Stimulated activated CD4-positive, alpha-beta T cell treated with anti-CD3 and anti-CD28 coated beads, Interleukin-1b, Interleukin-23, amount 100 ng/mL, for 1 hour (primary cell): ENCODE measurements at regions not wholly inside any gene's neighbourhood (a gene's known extent, or its start where the extent isn't known, plus 50 kb on each side); places are given as distances from the start of the nearest gene placed in this dataset.

Source experiments
- DNase-seq, 2 donors: peaks; one replicate each; pipeline ENCODE4 v3.0.0-alpha.2; 2020; ENCODE audit warnings: low read depth in 2 of 2

DNA sequence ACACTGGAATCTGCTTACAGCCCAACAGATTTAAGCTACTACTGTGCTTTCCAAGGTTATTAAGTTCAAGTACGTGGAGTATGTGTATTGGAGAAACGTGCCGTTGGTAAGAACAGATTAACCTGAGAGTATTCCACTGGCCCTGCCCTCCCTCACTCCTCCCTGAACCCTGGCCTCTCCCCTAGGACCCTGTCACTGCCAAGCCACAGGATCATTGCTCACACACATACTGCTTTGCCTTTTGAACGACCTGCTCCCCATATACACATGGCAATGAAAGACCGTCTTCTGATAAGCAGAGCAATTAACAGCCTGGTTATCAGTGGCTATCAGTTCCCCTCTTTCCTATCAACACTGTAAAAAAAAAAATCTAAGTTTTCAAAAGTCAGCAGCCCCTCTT, 458.9 kb upstream of the DYNLRB2 start:
- DNase-seq, result no peak

DNA sequence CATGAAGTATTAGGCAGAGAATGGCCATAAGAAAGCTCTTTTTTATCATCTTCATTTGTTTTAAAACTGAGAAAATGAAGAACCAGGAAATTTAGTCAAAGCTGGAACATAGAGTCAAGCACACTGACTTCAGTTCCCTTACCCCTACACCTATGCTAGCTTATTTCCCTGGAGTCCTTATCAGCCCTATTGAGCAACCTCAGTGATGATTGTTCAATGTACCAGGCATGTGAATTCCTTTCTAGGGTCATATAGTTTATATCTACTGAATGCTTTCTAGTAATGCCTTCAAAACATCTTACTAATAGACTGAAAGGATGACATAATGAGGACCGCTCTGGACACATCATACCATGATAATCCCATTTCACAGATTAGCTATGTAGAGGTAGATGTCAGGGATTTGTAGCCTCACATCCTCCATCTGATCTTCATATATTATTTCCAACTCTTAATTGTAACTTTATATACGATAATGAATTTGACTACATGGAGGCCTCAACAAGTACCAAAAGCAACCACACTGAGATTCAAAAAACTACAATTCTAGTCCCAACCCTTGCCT, 460.4 kb upstream of the DYNLRB2 start:
- DNase-seq, result no peak

DNA sequence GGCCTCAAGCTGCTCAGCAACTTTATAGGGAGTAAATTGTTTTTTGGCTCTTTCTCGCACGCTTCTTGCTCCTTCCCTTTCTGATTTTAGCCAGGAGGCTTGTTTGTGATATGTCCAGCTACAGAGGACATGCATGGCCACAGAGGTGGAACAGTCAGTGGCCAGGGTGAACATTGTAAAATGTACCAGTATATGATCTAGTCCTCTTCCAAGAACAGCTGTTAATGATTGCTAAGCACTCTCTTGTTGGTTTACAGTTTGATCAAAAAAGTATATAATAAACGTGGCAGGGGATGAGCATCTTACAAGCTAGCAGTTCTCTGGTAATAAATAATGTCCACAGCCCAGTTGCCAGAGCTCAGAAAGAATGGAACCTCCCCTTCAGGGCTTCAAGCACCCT, 461.7 kb upstream of the DYNLRB2 start:
- DNase-seq, result no peak

DNA sequence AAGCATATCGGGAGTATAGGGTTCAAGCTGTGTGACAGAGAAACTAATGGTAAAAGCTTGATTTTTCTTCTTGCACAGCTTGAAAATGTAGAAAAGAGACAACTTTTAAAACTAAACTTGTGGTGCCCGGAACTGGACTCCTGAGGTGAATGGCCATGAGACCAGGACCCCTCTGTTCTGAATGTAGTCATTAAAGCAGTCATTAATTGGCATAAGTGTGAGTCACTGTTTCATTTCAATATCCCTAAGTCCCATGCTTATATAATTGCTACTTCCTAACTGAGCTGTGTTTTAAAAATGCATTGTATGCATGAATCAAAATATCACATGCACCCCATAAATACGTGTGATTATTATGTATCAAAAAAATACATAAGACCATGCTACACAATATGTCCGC, 463.1 kb upstream of the DYNLRB2 start:
- no peak for DNase-seq

DNA sequence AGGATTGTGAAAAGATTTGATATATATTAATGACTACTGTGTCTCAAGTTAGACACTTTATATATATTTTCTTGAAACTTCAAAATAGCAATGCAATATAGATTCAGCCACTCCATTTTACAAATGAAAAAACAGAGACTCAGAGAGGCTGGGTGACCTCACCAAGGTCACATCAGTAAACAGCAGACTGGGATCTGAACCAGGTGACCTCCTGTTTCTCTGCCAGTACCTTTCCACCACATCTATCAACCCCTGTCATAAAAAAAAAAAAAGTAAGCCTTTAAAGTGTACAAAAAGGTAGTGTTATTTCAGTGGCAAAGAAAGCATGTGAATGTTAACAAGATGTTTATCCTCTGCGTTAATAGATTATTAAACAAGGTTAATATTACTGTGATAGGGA, 466.5 kb upstream of the DYNLRB2 start:
- DNase-seq, result no peak

DNA sequence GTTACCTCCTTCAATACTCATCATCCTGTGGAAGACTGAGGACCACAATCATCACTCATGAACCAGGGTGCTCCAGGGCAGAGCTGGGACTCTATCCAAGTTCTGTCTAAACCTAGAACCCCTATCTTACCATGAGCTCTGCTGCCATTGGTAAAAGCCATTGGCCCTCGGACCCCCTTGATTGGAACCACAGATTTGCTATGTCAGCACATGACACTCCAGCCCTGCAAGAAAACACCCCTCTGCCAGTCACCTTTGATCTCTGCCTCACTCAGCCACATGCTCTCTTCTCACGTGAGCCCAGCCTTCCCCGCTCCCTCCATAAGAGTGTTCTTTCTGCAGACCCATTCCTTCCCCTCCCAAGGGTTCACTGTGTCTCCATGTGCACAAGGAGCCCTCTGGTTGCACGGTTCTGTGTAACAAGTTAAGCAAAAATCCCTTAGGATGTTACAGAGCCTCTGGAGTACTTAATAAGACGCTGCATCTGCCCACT, 468.8 kb upstream of the DYNLRB2 start:
- DNase-seq, result no peak

DNA sequence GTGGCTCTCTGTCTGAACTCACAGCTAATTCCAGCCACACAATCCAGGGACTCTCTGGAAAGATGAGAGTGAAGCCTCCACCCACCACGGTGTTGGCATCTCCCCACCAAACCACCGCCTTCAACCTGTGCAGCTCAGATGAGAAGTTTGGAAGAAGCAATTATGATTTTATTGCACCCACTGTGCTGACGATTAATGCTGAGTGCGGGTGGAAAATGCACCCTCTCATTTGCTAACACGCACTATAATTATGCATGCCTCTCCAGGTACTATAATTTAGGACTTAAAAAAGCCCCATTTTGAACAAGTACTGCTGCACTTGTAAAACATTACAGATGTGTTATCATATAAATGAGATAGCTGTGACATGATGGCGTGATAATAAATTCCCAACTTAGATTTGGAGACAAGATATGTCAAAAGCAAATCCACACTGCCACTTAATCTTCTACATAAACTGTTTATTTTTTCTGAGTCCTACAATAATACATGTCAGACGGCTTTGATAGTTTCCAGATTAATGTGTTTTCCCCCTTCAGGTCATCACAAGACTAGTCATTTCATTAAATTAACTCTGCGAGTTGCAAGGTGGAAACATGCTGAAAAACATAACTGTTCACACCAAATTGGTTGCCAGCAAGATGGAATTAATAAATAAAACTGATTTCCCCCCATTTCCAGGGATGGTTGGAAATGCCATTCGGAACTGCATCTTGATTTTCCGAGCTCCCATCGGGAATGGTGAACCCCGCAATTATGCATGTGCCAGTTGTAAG, 466.5 kb upstream of the MAF start:
- DNase-seq, result no peak

DNA sequence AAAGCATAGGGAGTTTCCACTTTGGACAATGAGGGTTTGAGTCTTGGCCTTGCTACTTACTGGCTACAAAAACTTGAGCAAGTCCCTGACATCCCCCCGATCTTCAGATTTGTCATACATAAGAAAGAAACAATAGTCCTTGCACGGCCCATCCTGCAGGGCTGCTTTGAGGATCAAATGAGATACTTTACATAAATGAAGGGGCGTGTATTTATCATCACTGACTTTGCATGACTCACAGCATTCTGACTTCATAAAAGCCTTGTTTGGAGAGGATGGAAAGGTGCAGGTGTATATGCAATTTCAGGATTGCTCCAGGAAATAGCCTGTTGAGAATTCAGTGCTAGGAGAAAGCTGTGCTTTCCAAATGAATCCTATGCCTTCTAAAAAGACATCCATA, 465.0 kb upstream of the MAF start:
- no peak for DNase-seq

DNA sequence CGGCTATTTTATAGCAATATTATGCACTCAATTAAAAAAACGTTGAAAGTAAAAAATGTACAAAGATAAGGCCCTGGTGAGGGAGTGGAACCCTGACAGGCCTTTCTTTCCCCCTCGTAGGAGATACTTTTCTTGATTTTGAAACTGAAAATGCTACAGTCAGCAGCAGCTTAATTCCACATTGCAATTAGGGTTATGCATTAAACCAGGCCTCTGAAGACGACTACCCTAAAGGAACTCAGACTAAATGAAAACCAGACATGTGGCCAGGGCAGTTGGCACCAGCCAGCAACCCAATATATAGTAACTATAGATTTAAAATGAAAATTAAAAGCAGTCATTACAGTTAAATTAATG, 463.2 kb upstream of the MAF start:
- DNase-seq, result no peak

DNA sequence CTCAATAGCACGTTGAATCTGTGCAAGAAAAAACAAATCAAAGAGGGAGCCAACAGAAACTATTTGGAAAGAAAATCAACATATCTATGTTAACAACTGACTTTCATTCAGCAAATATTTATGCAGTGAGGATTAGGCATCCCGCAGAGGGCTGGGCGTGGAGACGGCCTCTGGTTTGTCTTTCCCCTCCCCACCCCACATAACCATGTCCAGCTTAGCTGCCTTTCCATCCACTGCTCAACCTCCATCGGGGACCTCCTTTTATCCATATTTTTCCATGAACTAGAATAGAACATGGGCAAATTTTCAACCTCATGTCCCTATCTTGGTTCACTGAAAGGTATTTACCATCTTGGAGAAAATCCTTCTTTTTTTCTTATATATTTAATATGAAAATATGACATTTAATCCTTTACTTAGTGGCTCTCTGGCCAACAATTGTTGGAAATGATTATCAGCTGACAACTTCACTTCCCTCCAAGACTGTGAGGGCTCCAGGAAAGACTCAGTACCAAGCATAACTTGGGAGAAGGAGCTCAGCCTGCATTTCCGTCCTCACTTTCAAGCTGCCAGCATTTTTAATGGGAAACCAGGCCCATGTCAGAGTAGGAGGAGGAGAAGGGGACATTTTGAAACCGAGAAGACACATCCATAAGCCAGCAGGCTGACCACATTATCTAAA, 462.6 kb upstream of the MAF start:
- DNase-seq, result no peak

DNA sequence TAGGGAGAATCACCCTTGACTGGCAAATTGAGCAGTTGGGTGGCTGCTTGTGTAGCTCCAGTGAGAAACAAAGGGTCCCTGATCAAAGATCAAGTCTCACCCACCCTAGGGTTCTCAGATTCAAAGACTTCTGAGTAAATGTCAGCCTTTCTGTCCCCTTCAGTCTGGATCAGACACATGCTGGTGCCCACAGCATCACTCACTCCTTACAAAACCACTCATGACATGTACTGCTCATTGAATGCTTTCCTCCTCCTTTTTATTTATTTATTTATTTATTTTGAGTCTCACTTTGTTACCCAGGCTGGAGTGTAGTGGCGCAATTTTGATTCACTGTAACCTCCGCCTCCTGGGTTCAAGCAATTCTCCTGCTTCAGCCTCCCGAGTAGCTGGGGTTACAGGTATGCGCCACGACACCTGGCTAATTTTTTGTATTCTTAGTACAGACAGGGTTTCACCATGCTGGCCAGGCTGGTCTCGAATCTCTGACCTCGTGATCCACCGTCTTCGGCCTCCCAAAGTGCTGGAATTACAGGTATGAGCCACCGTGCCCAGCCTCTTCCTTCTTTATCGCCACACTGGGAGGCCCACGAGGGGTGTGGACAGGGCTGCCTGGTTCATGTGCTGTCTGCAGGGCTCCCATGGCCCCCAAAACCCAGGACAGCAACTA, 462.0 kb upstream of the MAF start:
- no peak for DNase-seq

DNA sequence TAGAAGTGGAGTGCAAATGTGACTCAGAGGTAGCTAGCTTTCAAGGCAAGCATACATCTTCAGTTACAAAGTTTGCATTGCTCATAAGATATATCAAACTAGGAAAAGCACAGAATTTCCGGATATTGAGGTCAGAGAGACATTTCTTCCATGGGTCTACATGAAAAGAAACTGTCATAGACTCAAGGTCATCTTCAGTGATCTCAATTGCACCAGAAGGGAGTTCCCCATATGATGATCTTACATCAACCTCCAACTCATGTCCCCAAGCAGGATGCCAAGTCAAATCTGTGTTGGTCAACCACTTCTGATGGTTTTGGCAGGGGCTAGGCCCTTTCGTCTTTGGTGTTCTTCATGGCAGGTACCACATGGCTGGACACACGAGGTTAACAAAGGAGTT, 459.9 kb upstream of the MAF start:
- DNase-seq, result no peak

DNA sequence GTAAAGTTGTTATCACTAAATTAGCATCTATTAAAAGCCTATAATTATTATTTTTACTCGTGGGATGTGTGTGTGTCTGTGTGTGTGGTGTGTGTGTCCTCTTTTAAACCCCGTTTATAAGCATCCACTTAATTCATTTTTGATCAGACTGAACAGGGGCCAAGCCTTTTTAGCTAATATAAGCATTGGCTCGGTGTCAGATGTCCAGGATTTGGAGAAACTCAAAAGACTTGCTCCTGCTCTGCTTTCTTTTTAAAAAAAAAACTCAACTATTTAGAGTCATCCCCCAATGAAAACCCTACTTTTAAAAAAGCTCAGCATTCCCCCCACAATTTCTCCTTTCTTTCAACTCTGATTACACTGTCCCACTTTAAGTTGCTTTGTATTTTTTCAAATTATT, 459.3 kb upstream of the MAF start:
- DNase-seq, result no peak

DNA sequence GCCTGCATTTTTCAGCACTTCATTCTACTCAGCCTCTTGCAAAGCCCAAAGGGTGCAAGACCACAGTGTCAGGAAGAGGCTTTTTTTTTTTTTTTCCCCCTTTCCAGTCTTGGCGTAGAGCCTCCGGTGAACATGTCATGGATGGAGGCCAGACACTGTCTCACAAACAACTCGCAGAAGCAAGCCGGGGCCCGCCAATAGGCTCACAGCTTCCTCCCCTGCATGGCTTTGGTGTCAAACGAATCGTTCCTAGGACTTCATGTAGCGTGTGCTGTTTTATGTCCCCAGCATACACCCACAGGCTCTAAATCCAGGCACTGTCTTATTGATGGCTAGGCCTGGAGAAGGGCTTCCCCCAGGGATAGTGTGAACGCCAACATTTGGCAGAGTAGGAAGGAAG, 457.7 kb upstream of the MAF start:
- no peak for DNase-seq

DNA sequence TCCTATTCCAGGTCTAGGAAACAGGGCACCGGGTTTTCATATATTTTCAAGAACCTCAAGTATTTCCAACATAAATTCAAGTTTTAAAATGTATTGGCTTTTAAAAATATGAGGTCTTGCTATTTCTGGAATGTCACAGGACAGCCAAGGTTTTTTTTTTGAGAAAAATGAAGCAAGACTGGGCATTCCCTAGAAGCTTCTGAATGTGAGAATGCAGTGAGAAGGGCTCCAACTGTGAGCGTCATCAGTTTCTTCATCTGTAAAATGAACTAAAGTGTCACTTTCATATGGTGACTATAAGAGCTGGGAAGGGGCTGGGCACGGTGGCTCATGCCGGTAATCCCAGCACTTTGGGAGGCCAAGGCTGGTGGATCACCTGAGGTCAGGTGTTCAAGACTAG, 455.8 kb upstream of the MAF start:
- DNase-seq, result no peak

DNA sequence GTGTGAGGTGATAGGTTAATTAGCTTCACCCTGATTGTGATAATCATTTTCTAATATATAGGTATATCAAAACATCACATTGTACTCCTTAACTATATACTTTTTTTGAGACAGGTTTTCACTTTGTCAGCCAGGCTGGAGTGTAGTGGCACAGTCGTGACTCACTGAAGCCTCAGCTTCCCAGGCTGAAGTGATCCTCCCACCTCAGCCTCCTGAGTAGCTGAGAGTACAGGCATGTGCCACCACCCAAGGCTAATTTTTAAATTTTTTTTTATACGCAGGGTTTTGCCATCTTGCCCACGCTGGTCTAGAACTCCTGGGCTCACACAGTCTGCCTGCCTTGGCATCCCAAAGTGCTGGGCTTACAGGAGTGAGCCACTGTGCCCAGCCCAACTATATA, 455.3 kb upstream of the MAF start:
- no peak for DNase-seq

DNA sequence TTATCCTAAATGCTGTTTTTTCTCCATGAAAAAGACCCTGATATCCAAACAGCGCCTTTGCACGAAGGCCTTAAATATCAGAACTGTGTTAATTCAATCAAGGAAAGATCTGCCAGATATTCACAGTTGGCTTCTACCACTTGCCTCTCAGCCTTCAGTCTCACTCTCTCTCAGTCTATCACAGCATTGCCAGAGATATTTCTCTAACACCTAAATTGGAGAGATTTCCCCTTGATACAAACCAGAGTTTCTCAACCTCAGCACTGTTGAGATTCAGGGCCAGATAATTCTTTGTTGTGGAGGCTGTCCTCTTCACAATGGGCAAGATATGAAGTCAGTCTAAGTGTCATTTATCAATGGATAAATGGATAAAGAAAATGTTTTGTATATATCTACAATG, 454.1 kb upstream of the MAF start:
- no peak for DNase-seq

DNA sequence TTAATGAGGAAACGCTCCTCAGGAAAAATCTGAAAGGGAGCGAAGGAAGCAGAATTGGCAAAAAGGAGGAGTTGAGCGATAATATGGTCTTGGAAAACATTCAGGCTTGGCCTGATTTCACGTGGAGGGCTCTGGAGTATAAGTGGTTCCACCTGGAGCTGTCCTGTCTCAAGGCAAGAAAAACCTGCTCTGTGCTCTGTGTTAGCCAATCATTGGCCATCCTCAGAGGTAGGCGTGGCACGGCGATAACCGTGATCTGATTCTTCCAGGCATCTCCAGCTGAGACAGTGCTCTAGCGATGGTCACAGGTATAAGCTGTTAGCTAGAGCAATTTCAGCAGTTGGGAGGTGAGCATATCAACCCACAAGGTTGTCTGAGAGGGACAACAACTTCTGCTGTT, 450.5 kb upstream of the MAF start:
- no peak for DNase-seq

DNA sequence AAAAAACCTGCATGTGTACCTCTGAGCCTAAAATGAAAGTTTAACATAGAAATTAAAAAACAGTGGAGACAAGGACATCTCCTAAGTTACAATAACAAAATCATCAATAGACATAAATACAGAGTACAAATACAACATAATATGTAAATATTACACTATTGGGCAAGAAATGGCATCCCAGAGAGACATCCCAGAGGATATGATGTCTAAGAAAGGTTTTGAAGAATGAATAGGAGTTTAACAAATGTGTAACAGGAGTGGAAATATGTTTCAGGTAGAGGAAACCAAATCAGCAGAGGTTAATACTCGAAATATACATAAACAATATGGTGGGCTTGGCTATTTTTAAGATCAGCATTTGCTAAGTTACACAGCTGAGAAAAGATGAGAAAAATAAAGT, 447.7 kb upstream of the MAF start:
- DNase-seq, result no peak

DNA sequence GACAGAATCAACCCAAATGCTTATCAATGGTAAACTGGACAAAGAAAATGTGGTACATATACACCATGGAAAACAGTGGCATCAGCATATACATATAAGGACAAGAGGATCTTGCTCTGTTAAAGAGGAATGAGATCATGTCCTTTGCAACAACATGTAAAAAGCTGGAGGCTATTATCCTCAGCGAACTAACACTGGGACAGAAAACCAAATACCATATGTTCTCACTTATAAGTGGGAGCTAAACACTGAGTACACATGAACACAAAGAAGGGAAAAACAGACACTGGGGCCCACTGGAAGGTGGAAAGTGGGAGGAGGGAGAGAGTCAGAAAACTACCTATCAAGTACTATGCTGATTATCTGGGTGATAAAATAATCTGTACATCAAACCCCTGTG, 447.3 kb upstream of the MAF start:
- no peak for DNase-seq

DNA sequence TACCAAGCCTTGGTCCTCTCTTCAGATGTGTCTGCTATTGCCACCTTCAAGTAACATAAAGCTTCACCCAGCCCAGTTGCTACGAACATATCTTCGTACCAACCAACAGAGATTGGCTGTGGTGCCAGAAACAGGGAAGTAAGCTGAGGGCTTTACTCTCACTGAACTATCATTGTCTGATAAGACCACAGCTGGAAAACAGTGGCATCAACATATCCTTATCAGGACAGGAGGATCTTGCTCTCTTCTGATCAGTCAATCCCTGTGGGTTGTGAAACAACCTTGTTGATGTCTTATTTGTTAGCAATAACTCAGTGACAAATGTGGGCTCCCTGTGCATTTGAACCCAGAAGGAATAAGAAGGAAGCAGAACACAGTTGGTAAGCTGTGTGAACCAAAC, 446.3 kb upstream of the MAF start:
- no peak for DNase-seq

DNA sequence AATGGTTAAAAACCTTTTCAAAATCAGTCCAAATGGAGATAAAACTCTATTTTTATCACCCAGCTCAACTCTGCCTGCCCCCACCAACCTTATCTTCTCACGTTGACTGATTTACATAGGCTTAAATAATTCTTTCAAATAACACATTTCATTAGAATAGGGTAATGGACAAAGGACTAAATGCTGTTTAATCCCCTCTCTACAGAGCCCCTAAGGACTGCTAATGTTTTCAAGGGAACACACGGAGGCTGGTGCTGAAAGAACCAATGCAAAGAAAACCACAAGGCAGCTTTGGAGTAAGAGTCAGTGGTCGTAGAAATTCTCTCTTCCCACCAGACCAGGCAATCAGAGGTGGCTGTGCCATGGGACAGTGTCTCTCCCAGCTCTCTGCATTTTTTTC, 445.7 kb upstream of the MAF start:
- no peak for DNase-seq

DNA sequence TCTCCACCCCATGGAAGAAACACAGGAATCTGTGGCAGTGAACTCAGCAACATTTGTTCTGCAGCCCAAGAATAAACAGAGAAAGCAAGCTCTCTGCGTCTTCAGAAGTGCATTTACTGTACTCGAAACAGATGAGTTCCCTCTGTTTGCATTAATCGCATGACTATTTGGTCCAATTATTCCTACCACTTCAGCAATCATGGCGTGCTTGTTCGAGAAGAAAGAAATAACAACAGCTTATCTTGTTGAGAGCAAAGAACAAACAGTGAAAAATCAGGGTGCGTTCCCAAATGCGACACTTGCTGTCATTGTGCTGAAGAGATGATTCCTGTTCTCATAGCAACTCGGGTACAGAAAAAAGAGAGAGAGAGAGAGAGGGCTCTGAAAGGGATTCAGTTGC, 445.3 kb upstream of the MAF start:
- no peak for DNase-seq
